Fibroblast of the aortic adventitia (primary cell): ENCODE measurements at regions not wholly inside any gene's neighbourhood (a gene's known extent, or its start where the extent isn't known, plus 50 kb on each side); places are given as distances from the start of the nearest gene placed in this dataset.
"Not testable (repeated sequence)": the region's sequence is repeated elsewhere in the genome, so short reads cannot be mapped to it uniquely, and the experiment has no call there.

Source experiments
- DNase-seq: peaks from one replicate; pipeline ENCODE4 v3.0.0-alpha.2; 2010; ENCODE audit warnings: low read depth
- H3K4me3 ChIP-seq: 2 replicates; pipeline ENCODE4 v1.5.1; 2011; ENCODE audit warnings: low read depth, mild to moderate bottlenecking, control low read depth, low read length, moderate library complexity
- TF ChIP-seq, protein P1 (sequence below): IDR thresholded peaks from 2 replicates; pipeline ENCODE4 v1.5.1; 2011; ENCODE audit warnings: mild to moderate bottlenecking, low read length, control low read depth, inconsistent platforms; ENCODE audit not compliant: insufficient read depth

DNA sequence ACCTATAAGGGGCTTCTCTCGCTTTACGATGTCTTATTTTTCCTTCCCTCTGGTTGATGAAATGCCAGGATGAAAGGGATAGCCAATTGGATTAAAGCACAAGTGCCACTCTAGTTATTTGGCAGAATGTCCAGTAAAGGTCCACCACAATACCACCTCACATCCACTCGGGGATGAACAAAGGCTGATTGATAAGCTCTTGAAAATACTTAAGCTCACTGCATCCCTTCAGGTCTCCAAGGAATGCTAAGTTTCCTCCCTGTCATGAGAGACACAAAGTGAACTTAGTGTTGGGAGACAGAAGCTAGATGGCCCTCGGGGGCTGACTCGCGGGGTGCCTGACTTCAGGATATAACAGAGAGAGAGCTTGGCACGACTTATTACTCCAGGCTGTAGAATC is 185.9 kb upstream of the ZNF644 start:
- not testable (repeated sequence) for H3K4me3 ChIP-seq, DNase-seq

DNA sequence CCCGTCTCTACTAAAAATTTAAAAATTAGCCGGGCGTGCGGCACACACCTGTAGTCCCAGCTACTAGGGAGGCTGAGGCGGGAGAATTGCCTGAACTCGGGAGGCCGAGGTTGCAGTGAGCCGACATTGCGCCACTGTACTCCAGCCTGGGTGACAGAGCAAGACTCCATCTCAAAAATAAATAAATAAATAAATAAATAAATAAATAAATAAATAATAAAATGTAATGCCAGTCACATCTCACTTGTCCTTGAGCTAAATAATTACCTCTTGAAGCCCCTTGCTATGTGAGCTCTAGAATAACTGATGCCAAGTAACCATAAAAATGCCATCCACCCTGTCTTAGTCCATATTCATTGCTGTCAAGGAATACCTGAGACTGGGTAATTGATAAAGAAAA is 182.3 kb upstream of the ZNF644 start:
- H3K4me3 ChIP-seq, DNase-seq: not testable (repeated sequence)

DNA sequence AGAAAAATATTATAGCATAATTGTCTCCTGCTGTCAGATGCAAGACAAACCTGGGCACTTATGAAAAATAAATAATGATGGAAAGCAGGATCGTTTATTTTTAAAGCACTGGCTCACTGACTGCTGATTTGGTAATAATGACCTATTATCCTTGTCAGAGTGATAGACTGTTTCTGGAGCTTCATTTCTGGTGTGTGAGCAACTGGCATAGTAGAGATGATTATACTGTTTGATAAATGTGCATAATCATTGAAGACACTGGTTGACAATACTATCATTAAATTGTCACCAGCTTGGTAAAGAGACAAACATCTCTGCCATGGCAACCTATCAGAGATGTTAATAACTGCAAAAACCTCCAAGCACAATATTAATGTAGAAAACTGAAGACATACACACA is 179.9 kb upstream of the ZNF644 start:
- H3K4me3 ChIP-seq = no peak overlapping the region
- no peak for DNase-seq
- TF ChIP-seq, protein P1, sequence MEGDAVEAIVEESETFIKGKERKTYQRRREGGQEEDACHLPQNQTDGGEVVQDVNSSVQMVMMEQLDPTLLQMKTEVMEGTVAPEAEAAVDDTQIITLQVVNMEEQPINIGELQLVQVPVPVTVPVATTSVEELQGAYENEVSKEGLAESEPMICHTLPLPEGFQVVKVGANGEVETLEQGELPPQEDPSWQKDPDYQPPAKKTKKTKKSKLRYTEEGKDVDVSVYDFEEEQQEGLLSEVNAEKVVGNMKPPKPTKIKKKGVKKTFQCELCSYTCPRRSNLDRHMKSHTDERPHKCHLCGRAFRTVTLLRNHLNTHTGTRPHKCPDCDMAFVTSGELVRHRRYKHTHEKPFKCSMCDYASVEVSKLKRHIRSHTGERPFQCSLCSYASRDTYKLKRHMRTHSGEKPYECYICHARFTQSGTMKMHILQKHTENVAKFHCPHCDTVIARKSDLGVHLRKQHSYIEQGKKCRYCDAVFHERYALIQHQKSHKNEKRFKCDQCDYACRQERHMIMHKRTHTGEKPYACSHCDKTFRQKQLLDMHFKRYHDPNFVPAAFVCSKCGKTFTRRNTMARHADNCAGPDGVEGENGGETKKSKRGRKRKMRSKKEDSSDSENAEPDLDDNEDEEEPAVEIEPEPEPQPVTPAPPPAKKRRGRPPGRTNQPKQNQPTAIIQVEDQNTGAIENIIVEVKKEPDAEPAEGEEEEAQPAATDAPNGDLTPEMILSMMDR = no peak

DNA sequence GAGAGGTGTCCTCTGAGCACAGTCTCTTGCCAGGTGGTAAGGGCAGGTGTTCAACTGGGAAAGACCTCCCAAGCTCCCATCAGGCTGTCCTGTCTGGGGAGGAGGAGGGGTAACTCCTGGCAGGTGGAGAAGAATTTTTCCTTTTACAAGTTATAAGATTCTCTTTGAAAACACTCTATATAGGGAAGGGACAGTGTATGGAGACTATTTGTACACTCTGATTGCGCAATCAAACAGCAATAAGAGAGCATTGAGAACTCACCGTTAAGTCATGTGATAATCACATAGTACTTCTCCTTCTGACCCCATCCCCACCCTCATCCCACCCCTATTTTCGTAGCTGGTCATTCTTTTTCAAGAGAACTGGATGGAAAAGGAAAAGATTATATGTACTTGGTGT is 179.3 kb upstream of the ZNF644 start:
- no peak for DNase-seq
- TF ChIP-seq, protein P1 = no peak
- H3K4me3 ChIP-seq = no peak overlapping the region

DNA sequence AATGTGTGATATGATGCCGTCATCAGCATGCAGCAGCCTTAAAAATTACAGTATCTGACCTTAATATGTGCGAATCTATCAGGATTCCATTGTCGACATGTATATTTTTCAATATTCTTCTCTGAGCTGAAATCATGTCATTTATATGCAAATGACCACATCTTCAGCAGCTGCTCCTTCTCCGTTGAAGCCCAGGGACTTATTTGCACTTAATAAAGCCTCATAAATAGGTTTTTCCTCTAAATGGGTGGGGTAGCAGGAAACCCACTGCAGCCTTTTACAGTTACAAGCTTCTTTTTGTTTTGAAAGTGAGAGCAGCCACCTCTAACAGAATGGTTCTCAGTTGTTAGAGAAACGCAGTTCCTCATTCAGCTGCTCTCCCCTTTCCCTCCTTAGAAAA is 178.8 kb upstream of the ZNF644 start:
- no peak overlapping the region for H3K4me3 ChIP-seq
- no peak for DNase-seq
- TF ChIP-seq, protein P1 = no peak

DNA sequence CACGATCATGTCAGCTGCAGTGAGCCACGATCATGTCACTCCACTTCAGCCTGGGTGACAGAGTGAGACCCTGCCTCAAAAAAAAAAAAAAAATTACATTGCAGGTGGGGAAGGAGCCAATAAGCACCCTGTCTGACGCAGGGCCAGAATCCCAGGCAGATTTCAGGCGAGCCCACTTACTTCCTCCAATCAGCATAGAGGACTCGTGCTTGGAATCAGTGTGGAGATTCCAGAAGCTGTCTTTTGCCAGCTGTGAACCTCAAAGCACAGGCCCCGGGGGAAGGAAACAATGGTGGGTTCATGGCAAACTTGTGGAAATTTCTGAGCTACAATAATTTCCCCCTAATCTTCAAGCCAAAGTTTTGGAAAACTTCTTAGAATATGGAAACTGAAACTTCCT is 178.2 kb upstream of the ZNF644 start:
- H3K4me3 ChIP-seq = no peak overlapping the region
- no peak for DNase-seq
- TF ChIP-seq, protein P1 = no peak

DNA sequence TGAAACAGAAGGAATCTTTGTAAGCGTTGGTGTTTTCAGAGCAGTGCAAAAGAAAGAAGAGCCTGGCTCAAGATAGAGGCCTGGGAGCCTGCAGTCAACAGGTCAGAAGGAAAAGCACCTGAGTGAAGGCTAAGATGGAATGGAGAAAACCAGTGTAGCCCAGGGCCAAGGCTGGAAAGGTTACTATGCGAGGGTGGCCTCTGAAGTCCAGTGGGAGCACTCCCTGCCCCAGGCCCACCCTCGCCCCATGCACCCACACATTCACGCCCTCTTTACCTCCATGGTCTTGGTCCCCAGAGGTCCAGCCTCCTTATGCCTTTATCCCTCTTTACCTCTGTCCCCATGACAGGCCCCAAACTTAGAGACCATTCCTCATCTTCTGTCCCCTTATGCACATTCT is 169.2 kb upstream of the ZNF644 start:
- H3K4me3 ChIP-seq = no peak overlapping the region
- DNase-seq = no peak
- TF ChIP-seq, protein P1 = no peak

DNA sequence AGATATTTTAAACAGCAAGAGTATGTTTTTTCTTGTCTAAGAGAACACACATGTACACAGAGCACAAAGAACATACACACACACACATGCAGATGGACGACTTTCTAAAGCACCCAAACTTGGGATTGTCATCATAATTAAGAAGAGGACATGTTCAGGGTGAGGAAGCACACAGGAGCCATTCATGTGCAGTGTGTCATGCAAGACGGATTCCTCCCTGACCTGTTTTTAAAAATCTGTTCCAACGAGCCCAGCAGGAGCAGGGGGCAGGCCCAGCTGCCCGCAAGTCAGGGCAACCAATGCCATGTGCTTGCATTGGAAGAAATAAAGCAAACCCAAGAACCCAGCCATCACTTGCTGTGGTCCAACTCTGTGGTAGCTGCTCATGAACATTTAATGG is 167.3 kb upstream of the ZNF644 start:
- no peak for DNase-seq
- TF ChIP-seq, protein P1 = no peak

DNA sequence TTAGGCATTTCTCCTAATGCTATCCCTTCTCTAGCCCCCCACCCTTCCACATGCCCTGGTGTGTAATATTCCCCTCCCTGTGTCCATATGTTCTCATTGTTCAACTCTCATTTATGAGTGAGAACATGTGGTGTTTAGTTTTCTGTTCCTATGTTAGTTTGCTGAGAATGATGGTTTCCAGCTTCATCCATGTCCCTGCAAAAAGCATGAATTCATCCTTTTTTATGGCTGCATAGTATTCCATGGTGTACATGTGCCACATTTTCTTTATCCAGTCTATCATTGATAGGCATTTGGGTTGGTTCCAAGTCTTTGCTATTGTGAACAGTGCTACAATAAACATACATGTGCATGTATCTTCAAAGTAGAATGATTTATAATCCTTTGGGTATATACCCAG is 161.0 kb upstream of the ZNF644 start:
- H3K4me3 ChIP-seq, DNase-seq: not testable (repeated sequence)

More for the DNA sequence above, 167.3 kb upstream of the ZNF644 start:
- H3K4me3 ChIP-seq = no peak overlapping the region
